ENCODE measurements at regions not wholly inside any gene's neighbourhood (a gene's known extent, or its start where the extent isn't known, plus 50 kb on each side); places are given as distances from the start of the nearest gene placed in this dataset.
A peak's percentile ranks its signal among the peaks of the same experiment; 100 is the strongest.
"Not testable (repeated sequence)": the region's sequence is repeated elsewhere in the genome, so short reads cannot be mapped to it uniquely, and the experiment has no call there.

DNA sequence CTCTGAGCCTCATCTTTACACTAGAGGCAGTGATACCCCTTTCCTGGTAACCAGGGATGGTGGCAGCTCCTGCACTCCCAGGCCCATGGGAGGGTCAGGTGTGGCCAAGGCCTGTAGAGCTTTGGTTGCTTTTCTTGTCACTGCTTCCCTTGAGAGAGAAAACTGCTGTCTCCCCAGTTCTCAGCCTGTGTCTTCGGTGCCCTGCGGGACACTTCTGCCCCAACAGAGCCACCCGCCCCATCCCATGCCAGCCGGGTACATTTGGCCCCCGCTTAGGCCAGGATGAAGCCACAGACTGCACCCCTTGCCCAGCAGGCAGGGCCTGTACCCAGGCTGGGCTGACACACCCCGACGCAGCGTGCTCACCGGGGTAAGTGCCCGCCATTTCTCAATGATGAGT lies 117.4 kb upstream of the MTLN start:
- DNase-seq; H3K4me1 ChIP-seq (ENCODE audit: insufficient read depth); H3K27me3 ChIP-seq; intact Hi-C loops (cut with DNase I); H3K4me3 ChIP-seq; H3K9me3 ChIP-seq; H3K36me3 ChIP-seq; H3K27ac ChIP-seq: not testable (repeated sequence)
- 97 to 100% methylated on average over 5 of the region's 10 CpGs; no CpG with 5 or more reads in 1 of the 3 donors for WGBS, 3 donors

DNA sequence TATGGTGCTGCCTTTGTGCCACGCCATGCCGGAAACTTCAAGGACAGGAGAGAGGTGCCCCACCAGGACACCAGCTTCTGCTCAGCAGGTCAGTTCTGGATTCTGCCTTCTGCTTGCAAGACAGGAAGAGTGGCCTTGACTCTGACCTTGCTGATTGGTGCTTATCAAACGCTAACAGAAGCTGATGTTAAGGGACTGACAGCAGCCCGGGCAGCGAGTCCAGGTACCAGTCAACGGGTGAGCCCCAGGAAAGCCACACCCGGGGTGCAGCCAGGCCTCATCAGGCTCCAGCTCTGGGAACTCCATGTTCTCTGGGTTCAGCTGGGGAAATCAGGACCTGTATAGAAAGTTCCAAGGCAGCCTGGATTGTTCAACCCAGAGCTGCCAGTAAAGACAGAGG lies 116.8 kb upstream of the MTLN start:
- not testable (repeated sequence) for H3K36me3 ChIP-seq, DNase-seq
- 37 to 70% (median 48%) methylated on average over 5 of the region's 7 CpGs for WGBS, 3 donors

DNA sequence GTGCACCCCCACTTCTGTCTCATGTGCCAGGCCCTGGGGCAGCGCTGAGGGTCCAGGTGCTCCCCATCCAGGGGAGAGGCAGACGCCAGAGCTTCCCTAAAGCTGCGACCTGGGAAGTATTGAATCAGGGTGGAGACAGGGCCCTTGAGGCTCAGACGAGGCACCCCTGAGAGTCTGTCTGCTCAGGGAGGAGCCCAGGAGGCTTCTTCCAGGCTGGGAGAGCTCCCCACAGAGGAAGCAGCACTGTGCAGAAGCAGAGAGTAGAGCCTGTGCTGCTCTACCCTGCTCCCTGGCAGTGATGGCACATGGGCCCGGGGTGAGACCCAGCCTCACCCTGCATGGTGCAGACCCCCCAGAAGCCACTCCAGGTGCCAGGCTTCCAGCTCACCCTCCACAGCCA lies 116.3 kb upstream of the MTLN start:
- intact Hi-C loops (cut with DNase I); H3K27ac ChIP-seq; H3K4me3 ChIP-seq; H3K9me3 ChIP-seq; H3K27me3 ChIP-seq; H3K4me1 ChIP-seq (ENCODE audit: insufficient read depth); H3K36me3 ChIP-seq: not testable (repeated sequence)
- peak in 1 of 5 donors; percentile 3 for DNase-seq
- 88 to 92% (median 88%) methylated on average over 4 to 5 of the region's 5 CpGs for WGBS, 3 donors

More for the DNA sequence above, 116.8 kb upstream of the MTLN start:
- H3K9me3 ChIP-seq; H3K27ac ChIP-seq; H3K27me3 ChIP-seq; intact Hi-C loops (cut with DNase I); H3K4me1 ChIP-seq (ENCODE audit: insufficient read depth); H3K4me3 ChIP-seq: not testable (repeated sequence)

DNA sequence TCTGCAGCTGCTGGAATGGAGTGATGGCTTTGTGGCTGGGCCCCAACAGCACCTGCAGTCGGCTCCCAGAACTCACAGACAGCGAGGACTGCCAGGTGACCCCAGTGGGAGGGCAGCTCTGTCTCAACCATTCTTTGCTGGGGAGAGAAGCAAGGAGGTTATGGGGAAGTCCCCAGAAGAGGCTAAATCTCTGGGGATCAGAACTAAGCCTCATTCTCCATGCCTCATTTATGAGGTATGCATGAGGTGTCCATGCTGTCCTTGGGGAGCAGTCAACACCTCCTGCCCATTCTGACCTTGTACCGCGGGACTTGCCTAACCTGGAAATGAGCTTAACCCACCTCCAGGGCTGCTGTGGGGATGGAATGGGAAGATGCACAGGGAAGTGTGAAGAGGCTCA lies 111.5 kb upstream of the MTLN start:
- H3K27me3 ChIP-seq; intact Hi-C loops (cut with DNase I); H3K4me3 ChIP-seq; H3K36me3 ChIP-seq; H3K9me3 ChIP-seq; H3K27ac ChIP-seq; DNase-seq; H3K4me1 ChIP-seq (ENCODE audit: insufficient read depth): not testable (repeated sequence)
- no CpG with 5 or more reads among the region's 4 CpGs for WGBS, 3 donors

DNA sequence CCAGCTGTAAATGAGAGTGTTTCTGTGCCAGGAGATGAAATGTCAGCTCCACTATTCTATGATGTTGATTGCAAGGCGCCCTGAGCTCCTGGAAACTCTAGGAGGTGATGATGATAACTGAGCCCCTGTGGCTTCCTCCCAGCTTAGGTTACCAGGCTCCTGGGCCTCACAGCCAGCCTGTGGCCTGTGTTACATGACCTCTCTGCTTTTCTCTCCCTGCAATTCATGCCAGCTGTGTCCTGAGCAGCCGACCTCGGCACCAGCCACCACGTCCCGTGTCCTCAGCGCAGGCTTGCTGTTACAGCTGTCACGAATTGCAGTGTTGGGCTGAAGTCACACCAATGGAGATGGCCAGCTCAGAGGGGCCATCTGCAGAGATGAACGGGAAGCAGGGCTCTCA lies 110.2 kb upstream of the MTLN start:
- H3K27me3 ChIP-seq; DNase-seq; H3K27ac ChIP-seq; H3K36me3 ChIP-seq; H3K4me3 ChIP-seq; H3K4me1 ChIP-seq (ENCODE audit: insufficient read depth); intact Hi-C loops (cut with DNase I); H3K9me3 ChIP-seq: not testable (repeated sequence)
- no CpG with 5 or more reads among the region's 8 CpGs for WGBS, 3 donors

DNA sequence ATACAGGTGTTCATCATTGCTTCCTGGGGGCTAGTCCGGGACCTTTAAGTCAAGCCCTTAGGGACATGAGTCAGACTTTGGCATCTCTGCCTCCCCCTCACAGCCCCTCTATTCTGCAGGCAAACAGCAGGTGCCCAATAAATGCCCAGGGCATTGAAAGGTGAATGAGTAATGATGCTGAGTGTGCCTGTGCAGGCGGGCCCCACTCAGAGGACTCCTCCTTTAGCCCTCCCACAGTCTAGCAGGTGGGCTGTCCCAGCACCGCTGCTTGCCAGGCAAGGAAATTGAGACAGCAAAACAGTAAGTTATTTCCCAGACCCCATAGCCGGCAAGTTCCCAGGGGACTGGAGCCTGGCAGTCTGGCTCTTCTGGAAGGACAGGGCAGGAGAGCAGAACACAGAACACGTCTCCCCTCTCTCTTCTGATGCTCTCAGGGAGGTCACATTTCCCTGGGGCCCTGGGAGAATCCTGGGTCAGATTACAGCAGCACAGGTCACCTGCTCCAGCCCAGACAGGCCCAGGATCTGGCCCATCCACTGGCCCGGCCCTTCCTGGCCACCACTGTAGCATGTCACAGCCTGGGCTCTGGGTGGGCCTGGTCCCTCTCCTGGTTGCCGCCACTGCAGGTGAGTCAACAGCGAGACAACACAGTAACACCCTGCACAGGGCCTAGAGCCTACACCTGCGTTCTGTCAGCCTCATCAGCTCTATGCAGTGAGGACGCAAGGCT lies 108.7 kb upstream of the MTLN start:
- H3K27me3 ChIP-seq; H3K27ac ChIP-seq; H3K36me3 ChIP-seq; H3K4me3 ChIP-seq; DNase-seq; H3K9me3 ChIP-seq; intact Hi-C loops (cut with DNase I); H3K4me1 ChIP-seq (ENCODE audit: insufficient read depth): not testable (repeated sequence)
- WGBS, 3 donors, result no CpG with 5 or more reads among the region's 10 CpGs

DNA sequence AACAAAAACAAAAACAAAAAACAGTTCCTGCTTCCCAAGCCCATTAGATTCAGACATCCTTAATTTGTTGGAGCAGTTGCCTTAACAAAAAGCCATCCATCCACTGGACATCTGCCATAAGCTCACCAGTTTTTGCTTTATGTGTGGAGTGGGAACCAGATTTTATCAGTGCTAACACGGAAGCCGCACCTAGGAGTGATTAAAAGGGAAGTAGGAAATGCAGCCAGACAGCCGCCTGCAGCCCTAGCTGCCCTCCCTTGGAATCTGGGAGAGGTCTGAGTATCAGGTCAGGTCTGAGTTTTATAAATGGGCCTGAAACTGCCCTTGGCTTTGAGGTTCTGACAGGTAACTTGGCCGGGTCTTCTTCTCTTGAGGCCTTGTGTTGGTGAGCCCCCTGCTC lies 106.6 kb upstream of the MTLN start:
- DNase-seq; H3K36me3 ChIP-seq; intact Hi-C loops (cut with DNase I); H3K27ac ChIP-seq; H3K4me1 ChIP-seq (ENCODE audit: insufficient read depth); H3K4me3 ChIP-seq; H3K27me3 ChIP-seq; H3K9me3 ChIP-seq: not testable (repeated sequence)
- no CpG with 5 or more reads among the region's 4 CpGs for WGBS, 3 donors

DNA sequence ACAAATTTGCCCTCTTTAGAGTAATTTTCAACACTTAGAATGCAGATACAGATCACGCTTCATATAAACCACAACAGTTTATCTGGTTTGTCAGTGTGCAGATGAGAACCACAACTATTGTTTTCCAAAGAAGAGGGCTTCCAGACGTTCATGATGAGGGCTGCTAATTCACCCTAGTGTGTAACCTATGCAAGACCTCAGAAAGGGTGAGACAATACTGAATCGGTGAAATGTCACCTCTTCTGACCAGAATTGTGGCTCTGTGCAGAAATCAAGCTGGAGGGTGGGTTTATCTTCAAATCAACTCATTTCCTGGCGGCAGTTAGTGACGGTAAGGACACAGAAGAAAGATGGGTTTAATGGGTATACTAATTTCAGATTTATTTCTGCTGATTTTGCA lies 105.0 kb upstream of the MTLN start:
- H3K27me3 ChIP-seq; H3K4me3 ChIP-seq; H3K4me1 ChIP-seq (ENCODE audit: insufficient read depth); DNase-seq; H3K36me3 ChIP-seq; intact Hi-C loops (cut with DNase I); H3K9me3 ChIP-seq; H3K27ac ChIP-seq: not testable (repeated sequence)
- WGBS, 3 donors, result no CpG with 5 or more reads among the region's 5 CpGs

DNA sequence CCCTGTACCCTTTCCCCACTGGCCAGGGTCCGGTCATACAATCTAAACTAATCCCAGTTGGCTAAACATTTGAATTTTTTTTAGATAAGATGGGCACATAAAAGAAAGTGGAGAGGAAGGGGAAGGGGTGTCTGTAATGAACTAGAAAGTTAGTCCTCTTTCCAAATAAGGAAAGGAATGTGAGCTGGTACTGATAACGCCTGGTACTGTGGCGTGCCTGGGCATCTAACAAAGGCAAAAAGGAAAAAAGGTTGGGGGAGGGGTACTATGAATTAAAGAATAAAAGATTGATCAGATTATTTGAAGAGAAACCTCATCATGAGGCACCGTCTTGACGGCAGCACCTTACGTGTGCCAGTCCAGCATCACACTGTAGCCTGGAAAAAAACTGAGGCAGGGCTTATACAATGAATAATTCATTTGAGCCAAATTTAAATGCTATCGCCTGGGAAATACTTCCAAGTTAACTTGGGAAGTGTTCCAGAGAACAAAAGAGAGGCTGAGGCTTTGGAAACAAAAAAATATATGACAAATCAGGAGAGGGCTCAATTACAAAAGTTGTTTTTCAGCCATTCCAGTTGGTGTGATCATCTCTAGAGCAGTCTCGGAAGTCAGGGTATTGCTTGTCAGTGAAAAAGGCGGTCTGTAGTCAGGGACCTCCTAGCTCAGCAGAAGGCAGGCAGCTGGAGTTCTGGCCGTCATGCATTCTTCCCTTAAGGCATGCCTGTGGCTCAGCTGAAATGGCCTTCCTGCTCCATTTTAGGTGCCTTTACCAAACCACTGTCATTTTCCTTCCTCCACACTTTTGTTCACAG lies 103.9 kb upstream of the MTLN start:
- intact Hi-C loops (cut with DNase I); DNase-seq; H3K4me1 ChIP-seq (ENCODE audit: insufficient read depth); H3K4me3 ChIP-seq; H3K9me3 ChIP-seq; H3K27me3 ChIP-seq; H3K36me3 ChIP-seq; H3K27ac ChIP-seq: not testable (repeated sequence)
- no CpG with 5 or more reads among the region's 10 CpGs for WGBS, 3 donors

DNA sequence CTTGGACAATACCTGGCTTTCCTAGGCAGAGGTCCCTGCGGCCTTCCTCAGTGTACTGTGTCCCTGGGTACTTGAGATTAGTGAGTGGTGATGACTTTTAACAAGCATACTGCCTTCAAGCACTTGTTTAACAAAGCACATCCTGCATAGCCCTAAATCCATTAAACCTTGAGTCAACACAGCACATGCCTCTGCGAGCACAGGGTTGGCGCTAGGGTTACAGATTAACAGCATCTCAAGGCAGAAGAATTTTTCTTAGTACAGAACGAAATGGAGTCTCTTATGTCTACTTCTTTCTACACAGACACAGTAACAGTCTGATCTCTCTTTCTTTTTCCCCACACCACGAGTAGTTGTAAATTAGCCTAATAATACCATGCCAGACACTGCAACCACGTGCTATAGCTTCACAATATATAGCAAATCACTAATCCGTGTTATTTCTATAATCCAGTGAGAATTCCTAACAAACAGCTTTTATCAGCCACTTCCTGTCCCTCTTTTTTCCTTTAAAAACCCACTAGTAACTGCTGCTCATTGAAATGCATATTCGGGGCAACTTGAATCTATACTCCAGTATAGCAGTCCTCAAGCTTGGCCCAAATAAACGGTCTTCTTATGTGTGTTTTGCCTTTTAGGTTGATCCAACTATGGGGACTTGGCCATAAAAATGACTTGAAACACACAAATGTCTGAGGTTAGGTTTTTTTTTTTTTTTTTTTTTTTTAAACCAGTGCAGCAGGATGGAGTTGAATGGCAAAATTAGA lies 102.9 kb upstream of the MTLN start:
- no CpG with 5 or more reads among the region's 9 CpGs for WGBS, 3 donors
- intact Hi-C loops (cut with DNase I); H3K27me3 ChIP-seq; H3K9me3 ChIP-seq; H3K36me3 ChIP-seq; H3K4me3 ChIP-seq; DNase-seq; H3K4me1 ChIP-seq (ENCODE audit: insufficient read depth); H3K27ac ChIP-seq: not testable (repeated sequence)

DNA sequence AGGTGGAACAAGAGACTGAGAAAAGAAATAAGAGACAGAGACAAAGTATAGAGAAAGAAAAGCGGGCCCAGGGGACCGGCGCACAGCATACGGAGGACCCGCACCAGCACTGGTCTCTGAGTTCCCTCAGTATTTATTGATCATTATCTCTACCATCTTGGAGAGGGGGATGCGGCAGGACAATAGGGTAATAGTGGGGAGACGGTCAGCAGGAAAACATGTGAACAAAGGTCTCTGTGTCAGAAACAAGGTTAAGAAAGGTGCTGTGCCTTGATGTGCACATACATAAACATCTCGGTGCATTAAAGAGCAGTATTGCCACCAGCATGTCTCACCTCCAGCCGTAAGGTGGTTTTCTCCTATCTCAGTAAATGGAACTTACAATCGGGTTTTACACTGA lies 102.1 kb upstream of the MTLN start:
- H3K4me3 ChIP-seq; H3K27ac ChIP-seq; H3K9me3 ChIP-seq; H3K36me3 ChIP-seq; DNase-seq; H3K27me3 ChIP-seq; intact Hi-C loops (cut with DNase I); H3K4me1 ChIP-seq (ENCODE audit: insufficient read depth): not testable (repeated sequence)
- WGBS, 3 donors, result 97 to 100% (median 100%) methylated on average over 2 to 4 of the region's 10 CpGs

DNA sequence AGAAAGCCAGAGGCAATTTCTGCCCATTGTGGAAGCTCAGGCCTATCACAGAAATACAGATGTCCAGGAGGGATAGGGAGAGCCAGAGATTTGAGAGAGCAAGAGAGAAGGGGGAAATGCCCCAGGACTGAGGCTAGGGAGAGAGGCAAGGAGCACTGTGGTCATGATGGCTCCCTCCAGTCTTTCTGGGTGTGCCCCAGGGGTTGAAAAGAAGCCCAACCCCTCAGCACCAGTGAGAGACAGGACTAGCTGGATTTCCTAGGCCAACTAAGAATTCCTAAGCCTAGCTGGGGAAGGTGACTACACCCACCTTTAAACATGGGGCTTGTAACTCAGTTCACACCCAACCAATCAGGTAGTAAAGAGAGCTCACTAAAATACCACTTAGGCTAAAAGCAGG lies 100.7 kb upstream of the MTLN start:
- H3K4me1 ChIP-seq (ENCODE audit: insufficient read depth); intact Hi-C loops (cut with DNase I): not testable (repeated sequence)

More for the DNA sequence above, 100.7 kb upstream of the MTLN start:
- not testable (repeated sequence) for DNase-seq, H3K27ac ChIP-seq, H3K4me3 ChIP-seq, H3K9me3 ChIP-seq, H3K27me3 ChIP-seq, H3K36me3 ChIP-seq
